GM18858 (cell line): ENCODE measurements at regions not wholly inside any gene's neighbourhood (a gene's known extent, or its start where the extent isn't known, plus 50 kb on each side); places are given as distances from the start of the nearest gene placed in this dataset.
"Not testable (repeated sequence)": the region's sequence is repeated elsewhere in the genome, so short reads cannot be mapped to it uniquely, and the experiment has no call there.

Source experiments
- ATAC-seq: cut with Tn5 transposase; IDR thresholded peaks from one replicate; pipeline ENCODE4 v1.9.1; 2021; ENCODE audit not compliant: unreplicated experiment

DNA sequence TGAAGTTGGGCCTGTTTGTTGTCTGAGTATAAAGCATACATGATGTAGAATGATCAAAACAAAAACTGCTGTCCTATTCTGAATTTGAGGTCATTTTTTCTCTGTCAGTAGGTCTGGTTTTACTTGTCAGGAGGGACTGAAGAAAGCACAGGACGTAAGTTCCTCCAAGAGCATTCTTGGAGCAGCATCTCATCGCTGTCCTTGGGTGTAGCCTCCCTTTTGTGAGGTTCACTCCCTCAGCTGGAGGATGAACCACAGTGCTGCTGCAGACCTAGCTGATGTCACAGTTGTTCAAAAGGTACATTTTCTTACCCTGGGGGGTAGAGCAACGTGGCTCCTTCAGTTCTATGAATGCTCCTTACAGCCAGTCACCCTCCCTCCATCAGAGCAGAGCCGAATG, 490.0 kb upstream of the TBL1XR1 start:
- ATAC-seq: no peak

DNA sequence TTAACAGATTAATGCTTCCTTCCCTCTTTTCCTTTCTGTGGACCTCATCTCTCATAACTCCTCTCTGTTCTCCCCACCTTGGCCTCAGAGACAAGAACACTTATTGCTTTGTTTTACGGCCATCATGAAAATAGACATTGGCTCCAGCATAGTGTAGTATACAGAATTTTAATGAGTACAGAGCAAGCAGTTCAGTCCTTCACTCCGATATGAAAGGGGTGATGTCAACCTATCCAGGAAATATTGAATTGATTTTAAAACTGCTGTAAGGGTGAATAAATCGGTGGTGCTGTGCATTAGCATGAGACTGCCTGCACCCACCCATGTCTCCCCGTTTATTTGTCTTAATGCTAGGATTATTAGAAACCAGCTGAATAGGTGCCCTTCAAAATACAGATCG, 490.9 kb upstream of the TBL1XR1 start:
- no peak for ATAC-seq

- ATAC-seq: no peak
These were observed 491.8 kb upstream of the TBL1XR1 start for GRCh38 chr3:177689077-177689476.

DNA sequence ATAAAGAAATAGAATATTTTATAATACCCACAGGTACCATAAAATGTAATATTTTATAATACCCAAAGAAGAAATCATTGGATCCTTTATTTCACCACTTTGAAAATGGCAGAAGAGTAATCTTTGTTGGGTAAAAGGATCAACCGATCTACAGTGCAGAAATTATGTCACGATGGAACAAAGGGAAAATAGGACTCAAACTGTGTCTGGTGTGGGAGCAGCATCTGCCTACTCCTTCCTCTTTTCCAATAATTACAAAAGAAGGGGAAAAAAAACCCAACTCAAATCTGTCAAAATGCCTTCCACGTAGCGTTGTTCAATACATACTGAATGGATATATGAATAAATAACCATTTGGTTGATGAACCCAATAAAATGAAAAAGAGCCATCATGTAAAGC, 492.6 kb upstream of the TBL1XR1 start:
- ATAC-seq: no peak

GRCh38 chr3:177690306-177690705, 493.0 kb upstream of the TBL1XR1 start:
- ATAC-seq: no peak

DNA sequence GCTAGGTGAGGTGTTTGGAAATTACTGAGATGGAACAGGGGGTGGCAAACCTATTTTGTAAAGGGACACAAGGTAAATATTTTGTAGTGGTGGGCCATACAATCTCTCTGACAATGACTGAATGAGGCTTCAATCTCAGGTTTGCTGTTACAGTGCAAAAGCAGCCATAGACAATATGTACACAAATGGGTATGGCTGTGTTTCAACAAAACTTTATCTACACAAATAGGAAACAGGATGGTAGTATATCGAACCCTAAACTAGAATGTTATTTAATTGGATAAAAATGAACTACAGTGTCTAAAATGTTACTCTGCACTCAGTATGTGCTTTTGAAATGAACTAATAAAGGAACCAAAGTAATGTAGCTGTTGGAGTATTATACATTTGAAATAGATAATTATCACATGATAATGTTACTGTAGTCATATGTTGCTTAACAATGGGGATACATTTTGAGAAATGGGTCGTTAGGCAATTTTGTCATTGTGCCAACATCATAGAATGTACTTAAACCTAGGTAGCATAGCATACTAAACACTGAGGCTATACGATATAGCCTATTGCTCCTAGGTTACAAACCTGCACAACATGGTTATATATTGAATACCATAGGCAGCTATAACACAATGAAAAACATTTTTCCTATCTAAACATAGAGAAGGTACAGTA, 495.2 kb upstream of the TBL1XR1 start:
- no peak for ATAC-seq

DNA sequence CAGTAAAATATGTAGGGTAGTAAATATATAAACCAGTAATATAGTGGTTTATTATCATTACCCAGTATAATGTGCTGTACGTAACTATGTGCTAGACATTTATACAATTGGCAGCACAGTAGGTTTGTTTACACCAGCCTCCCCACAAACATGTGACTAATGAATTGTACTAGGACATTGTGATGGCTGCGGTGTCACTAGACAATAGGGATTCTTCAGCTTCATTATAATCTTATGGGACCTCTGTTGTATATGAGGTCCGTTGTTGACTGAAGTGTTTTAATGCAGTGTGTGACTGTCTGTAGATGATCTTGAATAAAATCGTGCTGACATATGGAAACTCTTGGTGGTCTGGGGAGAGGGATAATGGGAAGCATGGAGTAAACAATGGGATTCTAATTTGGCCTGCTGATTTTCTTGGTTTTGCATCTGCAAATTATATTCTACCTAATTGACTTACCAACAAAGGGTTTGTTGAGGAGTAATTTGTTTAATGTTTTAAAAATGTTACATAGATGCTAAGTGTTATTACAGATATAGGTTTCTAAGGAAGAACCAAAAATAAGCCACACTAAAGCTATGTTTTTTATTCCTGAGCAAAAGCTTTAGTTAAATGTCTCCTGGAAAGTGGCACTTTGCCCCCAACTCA, 496.5 kb upstream of the TBL1XR1 start:
- no peak for ATAC-seq

DNA sequence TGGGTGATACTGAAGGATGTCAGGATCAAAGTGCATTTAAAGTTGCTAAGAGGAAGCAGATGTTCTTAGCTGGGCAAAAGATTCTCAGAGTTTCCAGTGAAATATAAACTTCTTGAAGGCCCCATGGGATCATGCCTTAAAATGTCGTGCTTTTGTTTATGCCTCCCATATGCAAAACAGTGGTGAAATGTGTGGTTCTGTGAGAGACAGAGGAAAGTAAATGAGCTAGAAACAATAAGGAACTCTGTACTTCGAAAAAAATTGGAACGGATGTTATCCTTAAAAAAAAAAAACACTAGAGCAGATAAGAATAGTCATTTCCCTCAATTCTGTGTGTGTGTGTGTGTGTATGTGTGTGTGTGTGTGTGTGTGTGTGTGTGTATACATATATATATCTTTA, 497.0 kb upstream of the TBL1XR1 start:
- ATAC-seq: no peak

DNA sequence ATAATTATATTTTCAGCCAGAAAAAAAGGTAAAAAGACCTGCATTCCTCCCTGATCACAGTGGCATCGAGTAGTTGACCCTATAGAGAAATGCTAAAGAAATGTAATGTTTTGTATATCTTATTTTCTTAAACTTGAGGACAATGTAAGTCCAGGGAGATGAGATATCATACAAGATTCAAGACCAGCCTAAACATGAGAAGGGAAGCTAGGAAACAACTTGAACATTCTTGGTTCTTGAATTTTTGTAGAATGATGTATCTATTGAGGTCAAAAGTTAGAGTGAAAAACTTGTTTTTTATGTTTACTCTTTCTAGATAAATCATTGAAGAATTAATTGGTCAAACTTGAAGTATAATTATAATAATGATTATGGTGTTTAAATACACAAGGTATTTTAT, 497.7 kb upstream of the TBL1XR1 start:
- no peak for ATAC-seq

- ATAC-seq: no peak
These were observed 502.8 kb upstream of the TBL1XR1 start for GRCh38 chr3:177700117-177700516.

DNA sequence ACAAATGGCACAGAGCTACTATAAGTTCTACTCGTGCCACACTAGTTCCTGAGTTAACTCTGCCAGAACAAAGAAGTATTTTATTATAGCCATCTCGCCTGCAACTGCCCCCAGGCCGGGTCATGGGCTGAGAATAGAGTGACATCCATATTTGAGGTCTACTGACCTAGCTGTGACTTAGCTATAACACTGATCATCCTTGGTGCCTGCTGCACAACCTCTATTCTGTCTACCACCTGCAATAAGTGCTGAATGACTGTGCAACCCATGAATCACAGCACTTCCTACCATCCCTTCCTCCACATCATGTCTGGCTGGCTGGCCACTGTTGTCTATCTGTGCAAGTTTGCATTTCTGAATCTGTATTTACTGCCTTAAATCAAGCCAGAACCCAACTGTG, 506.5 kb upstream of the TBL1XR1 start:
- ATAC-seq: no peak

GRCh38 chr3:177705976-177706823, 508.9 kb upstream of the TBL1XR1 start:
- ATAC-seq: no peak

- ATAC-seq: not testable (repeated sequence)
These were observed 512.2 kb upstream of the TBL1XR1 start for GRCh38 chr3:177709470-177709869.

DNA sequence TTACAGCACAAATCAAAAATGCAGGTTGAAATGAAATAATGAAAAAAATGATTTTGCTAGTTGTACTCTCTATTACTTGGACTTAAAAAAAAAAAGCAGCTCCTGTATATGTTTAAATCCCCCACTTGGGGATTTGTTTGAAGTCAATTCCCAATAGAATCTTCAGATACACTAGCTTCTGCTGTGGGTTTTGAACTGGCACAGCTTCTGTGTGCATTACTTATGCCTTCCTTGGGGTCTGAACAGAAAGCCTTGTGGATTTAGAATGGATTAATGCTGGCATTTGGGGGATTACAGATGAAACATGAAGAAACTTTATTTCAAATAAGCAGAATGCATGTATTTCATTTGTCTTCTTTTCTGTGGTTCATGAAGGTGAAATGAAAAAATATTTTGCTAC, 513.2 kb upstream of the TBL1XR1 start:
- no peak for ATAC-seq

DNA sequence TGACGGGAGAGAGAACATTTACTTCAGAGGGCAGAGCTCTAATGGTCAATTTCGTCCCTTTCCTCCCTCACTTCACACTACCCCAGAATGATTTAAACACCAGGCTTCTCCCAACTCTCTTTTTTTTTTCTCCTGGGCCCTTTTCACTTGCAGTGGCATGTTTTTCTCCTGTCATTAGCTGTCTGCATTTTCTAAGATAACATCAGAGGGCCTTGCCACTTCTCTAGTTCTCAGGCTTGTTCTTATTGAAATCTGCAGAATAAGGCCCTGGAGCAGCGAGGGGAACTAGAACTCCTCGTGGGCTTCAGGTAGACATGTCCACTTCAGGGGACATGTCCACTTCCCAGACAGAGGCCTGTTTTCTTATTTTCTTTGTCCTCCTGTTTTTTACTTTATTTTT, 514.4 kb upstream of the TBL1XR1 start:
- no peak for ATAC-seq

DNA sequence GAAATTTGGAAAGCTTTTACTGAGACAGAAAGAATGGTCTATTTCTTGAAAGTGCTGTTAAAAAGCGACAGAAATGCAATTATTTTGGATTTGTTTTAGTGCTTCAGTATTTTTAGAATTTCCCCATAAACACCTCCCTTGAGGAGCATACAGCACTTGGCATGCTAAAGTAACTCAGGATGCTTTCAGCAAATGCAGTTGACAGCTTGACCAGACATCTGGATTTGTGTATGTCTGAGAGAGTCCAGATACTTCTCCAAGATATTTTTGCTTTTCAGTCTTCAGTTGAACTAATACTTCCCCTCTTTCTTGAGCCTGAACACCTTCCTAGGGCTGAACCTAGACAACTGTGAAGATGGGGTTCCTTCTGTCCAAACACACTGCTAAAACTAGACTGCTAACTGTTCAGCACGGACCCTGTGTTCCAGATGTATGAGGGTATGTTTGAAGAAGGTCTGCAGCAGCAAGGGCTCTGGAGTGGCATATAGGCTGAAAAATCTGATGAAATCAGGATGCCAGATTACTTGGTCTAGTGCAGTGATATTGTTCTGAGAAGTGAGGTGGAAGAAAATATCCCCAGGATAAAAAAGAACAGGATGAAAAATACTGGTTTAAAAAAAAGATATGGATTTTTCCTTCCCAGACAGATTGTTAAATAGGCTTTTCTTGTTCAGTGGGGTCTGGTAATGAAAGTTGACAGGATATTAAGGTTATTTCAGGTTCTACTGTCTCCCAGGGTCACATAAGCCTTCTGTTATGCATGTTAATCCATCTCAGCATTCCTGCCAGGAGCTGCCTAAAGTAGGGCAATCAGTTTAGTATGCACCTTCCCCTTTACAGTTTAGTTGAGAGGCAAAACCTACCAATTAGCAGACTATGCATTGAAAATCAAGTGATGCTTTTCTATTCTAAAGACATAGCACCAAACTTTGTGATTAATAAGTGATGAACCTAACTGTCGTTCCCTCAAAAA, 516.9 kb upstream of the TBL1XR1 start:
- no peak for ATAC-seq

- ATAC-seq: no peak
These were observed 517.7 kb upstream of the TBL1XR1 start for GRCh38 chr3:177714945-177715344.

GRCh38 chr3:177715980-177716379, 518.7 kb upstream of the TBL1XR1 start:
- ATAC-seq: no peak

DNA sequence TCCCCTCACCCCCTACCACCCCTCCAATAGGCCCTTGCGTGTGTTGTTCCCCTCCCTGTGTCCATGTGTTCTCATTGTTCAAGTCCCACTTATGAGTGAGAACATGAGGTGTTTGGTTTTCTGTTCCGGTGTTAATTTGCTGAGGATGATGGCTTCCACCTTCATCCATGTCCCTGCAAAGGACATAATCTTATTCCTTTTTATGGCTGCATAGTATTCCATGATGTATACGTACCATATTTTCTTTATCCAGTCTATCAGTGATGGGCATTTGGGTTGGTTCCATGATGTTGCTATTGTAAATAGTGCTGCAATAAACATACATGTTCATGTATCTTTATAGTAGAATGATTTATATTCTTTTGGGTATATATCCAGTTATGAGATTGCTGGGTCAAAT, 523.6 kb upstream of the TBL1XR1 start:
- ATAC-seq: not testable (repeated sequence)

DNA sequence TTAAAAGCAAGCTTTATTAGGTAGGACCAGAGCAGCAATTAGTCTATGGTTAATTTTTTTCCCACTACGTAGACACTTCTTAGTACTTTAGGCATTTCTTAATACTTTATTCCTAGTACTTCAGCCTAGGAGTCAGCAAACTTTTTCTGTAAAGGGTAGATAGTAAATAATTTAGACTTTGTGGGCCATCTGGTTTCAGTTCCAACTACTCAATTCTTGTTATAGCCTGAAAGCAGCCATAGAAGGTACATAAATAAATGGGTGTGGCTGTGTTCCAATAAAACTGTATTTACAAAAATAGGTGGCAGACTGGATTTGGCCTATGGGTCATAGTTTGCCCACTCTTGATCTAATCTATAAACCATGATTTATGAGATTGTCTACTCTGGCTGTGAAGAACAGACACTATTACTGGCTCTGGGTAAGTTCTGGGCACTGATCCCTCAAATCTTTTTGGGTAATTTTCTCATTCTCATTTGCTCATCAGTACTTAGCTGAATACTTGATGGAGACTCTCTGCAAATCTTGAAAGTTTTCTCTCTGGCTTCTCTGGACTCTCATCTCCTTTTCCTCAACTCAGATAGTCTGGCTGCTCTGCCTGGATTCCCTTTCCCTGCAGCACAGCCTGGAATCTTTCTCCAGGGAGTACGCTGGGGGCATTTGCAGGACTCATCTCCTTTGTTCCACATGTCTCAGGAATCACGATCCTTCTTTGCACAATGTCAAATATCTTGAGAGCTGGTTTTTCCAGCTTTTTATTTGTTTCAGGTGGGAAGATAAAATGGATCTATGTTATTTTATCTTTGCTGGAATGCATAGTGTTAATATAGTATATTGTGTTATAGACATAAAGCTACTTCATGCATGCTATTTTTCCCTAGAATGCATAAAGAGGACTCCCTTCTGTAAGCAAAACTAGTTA, 524.8 kb upstream of the TBL1XR1 start:
- no peak for ATAC-seq
